Calu3 (cell line): ENCODE measurements at regions not wholly inside any gene's neighbourhood (a gene's known extent, or its start where the extent isn't known, plus 50 kb on each side); places are given as distances from the start of the nearest gene placed in this dataset.

ENCODE experiments used
- BruUV-seq: library from RNA; stranded (reverse); fragments of 400-500 nt; replicated peaks from 2 replicates; lab custom pipeline; 2021; lab: Mats Ljungman, UMichigan
- CTCF ChIA-PET: fragments of 300-600 bp; sonication (Branson Sonifier 250); formaldehyde crosslinking; loops from one replicate; lab custom pipeline; 2022; ENCODE audit warnings: antibody characterized with exemption; lab: Charles Lee
- DNase-seq: peaks from one replicate; pipeline ENCODE4 v3.0.0; 2022
- H3K27ac Mint-ChIP-seq: one replicate; pipeline ENCODE4 v1.8.0; 2022; ENCODE audit warnings: mixed read lengths; ENCODE audit not compliant: unreplicated experiment
- H3K27me3 Mint-ChIP-seq: one replicate; pipeline ENCODE4 v1.8.0; 2022; ENCODE audit warnings: mixed read lengths; ENCODE audit not compliant: unreplicated experiment
- H3K36me3 Mint-ChIP-seq: one replicate; pipeline ENCODE4 v1.8.0; 2022; ENCODE audit warnings: mild to moderate bottlenecking, moderate library complexity, mixed read lengths; ENCODE audit not compliant: insufficient read depth, unreplicated experiment
- H3K4me1 Mint-ChIP-seq: one replicate; pipeline ENCODE4 v1.8.0; 2022; ENCODE audit warnings: mild to moderate bottlenecking, low read depth, mixed read lengths; ENCODE audit not compliant: unreplicated experiment
- H3K4me3 Mint-ChIP-seq: one replicate; pipeline ENCODE4 v1.8.0; 2022; ENCODE audit warnings: mild to moderate bottlenecking, low read depth, moderate library complexity, mixed read lengths; ENCODE audit not compliant: unreplicated experiment
- H3K9me3 Mint-ChIP-seq: one replicate; pipeline ENCODE4 v1.8.0; 2022; ENCODE audit warnings: low read depth, mixed read lengths; ENCODE audit not compliant: unreplicated experiment
- CTCF ChIP-seq: fragments of 200-600 bp; IDR thresholded peaks from one replicate; pipeline ENCODE4 v1.8.0; 2022; ENCODE audit warnings: antibody characterized with exemption; ENCODE audit not compliant: unreplicated experiment
- intact Hi-C: fragments of 100-400 bp; cut with micrococcal nuclease; formaldehyde crosslinking; loops from one replicate; pipeline ENCODE4 v1.10.0; 2022; ENCODE audit not compliant: unreplicated experiment

GRCh38 chr17:72332367-72332766 is 211.5 kb downstream of the SOX9 start:
- Mint-ChIP-seq H3K4me3 (no peak overlapping the region), H3K4me1 (peaks cover 4% of the 10 kb centered on the region), H3K27me3 (peaks cover 17% of the 10 kb centered on the region), H3K9me3 (peaks cover 4% of the 10 kb centered on the region), H3K36me3 (no peaks in the 10 kb centered on the region), H3K27ac (no peak overlapping the region)
- DNase-seq, result no peak
- CTCF ChIA-PET, result no interaction called here
- intact Hi-C loops, result no loop called here
- TF ChIP-seq CTCF, result no peak
- no TSS peak for BruUV-seq

GRCh38 chr17:72333570-72333969 is 212.8 kb downstream of the SOX9 start:
- TF ChIP-seq CTCF, result no peak
- DNase-seq, result no peak
- H3K36me3 Mint-ChIP-seq, result no peaks in the 10 kb centered on the region
- CTCF ChIA-PET, result no interaction called here
- intact Hi-C loops, result no loop called here
- H3K27me3 Mint-ChIP-seq, result peaks cover 17% of the 10 kb centered on the region
- no peak overlapping the region for H3K4me3 Mint-ChIP-seq
- H3K9me3 Mint-ChIP-seq, result peaks cover 4% of the 10 kb centered on the region
- no peak overlapping the region for H3K27ac Mint-ChIP-seq
- peaks cover 16% of the 10 kb centered on the region for H3K4me1 Mint-ChIP-seq
- no TSS peak for BruUV-seq

- BruUV-seq, result no TSS peak
- H3K4me3 Mint-ChIP-seq, result no peak overlapping the region
- DNase-seq, result no peak
- no peak for TF ChIP-seq CTCF
- H3K36me3 Mint-ChIP-seq, result no peaks in the 10 kb centered on the region
- no peak overlapping the region for H3K27ac Mint-ChIP-seq
- peaks cover 4% of the 10 kb centered on the region for H3K9me3 Mint-ChIP-seq
- peaks cover 22% of the 10 kb centered on the region for H3K4me1 Mint-ChIP-seq
- intact Hi-C loops, result no loop called here
- CTCF ChIA-PET, result no interaction called here
- H3K27me3 Mint-ChIP-seq, result peaks cover 17% of the 10 kb centered on the region
Measured at GRCh38 chr17:72334205-72334604, 213.4 kb downstream of the SOX9 start.

- peaks cover 17% of the 10 kb centered on the region for H3K27me3 Mint-ChIP-seq
- BruUV-seq, result no TSS peak
- peaks cover 4% of the 10 kb centered on the region for H3K9me3 Mint-ChIP-seq
- no peak for DNase-seq
- intact Hi-C loops, result loop anchor here (5.0 kb wide), 3 partner anchors 86 to 321 kb away; no protein-coding TSS in a partner anchor
- no peak overlapping the region for H3K4me3 Mint-ChIP-seq
- no peak for TF ChIP-seq CTCF
- CTCF ChIA-PET, result no interaction called here
- peaks cover 38% of the 10 kb centered on the region for H3K4me1 Mint-ChIP-seq
- H3K27ac Mint-ChIP-seq, result no peak overlapping the region
- H3K36me3 Mint-ChIP-seq, result no peaks in the 10 kb centered on the region
Measured at GRCh38 chr17:72336026-72336803, 215.4 kb downstream of the SOX9 start.
